ENCODE measurements at regions not wholly inside any gene's neighbourhood (a gene's known extent, or its start where the extent isn't known, plus 50 kb on each side); places are given as distances from the start of the nearest gene placed in this dataset.

DNA sequence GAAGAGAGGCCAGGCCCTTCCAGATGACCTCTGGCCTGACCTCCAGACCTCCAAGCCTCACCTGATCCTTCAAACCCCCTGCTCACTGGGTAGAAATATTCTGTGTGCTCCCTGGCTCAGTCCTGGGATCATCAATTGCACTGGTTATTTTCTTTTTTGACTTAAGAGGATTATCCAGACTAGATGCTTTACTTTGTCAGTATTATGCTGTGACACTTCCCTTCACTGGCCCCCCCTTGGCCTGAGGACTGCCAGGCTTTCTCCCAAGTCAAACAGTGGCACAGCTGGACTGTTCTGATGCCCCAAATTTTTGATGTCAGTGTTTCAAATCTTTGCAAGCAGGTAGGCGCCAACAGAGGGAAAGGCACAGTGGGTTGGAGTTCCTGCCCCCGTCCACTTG is 156.3 kb upstream of the SKOR2 start:
- H3K27me3 ChIP-seq = no peaks in the 10 kb centered on the region
- no peaks in the 10 kb centered on the region for H3K36me3 ChIP-seq
- TF ChIP-seq, protein P1, sequence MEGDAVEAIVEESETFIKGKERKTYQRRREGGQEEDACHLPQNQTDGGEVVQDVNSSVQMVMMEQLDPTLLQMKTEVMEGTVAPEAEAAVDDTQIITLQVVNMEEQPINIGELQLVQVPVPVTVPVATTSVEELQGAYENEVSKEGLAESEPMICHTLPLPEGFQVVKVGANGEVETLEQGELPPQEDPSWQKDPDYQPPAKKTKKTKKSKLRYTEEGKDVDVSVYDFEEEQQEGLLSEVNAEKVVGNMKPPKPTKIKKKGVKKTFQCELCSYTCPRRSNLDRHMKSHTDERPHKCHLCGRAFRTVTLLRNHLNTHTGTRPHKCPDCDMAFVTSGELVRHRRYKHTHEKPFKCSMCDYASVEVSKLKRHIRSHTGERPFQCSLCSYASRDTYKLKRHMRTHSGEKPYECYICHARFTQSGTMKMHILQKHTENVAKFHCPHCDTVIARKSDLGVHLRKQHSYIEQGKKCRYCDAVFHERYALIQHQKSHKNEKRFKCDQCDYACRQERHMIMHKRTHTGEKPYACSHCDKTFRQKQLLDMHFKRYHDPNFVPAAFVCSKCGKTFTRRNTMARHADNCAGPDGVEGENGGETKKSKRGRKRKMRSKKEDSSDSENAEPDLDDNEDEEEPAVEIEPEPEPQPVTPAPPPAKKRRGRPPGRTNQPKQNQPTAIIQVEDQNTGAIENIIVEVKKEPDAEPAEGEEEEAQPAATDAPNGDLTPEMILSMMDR (IDR thresholded peaks at IDR 0.05; ENCODE audit: low read depth, low read length) = no peak
- no peak overlapping the region for H3K4me3 ChIP-seq (ENCODE audit: low read depth, low read length)
- H3K4me1 ChIP-seq = no peaks in the 10 kb centered on the region
- no peaks in the 10 kb centered on the region for H3K9me3 ChIP-seq
- no peak for DNase-seq

- Histone ChIP-seq H3K36me3 (no peaks in the 10 kb centered on the region), H3K4me3 (ENCODE audit: low read depth, low read length) (no peak overlapping the region), H3K4me1 (no peaks in the 10 kb centered on the region), H3K27me3 (no peaks in the 10 kb centered on the region), H3K9me3 (no peaks in the 10 kb centered on the region)
- DNase-seq = no peak
- TF ChIP-seq, protein P1 (IDR thresholded peaks at IDR 0.05; ENCODE audit: low read depth, low read length) = no peak
These were observed 153.4 kb upstream of the SKOR2 start for GRCh38 chr18:47404845-47405244.

DNA sequence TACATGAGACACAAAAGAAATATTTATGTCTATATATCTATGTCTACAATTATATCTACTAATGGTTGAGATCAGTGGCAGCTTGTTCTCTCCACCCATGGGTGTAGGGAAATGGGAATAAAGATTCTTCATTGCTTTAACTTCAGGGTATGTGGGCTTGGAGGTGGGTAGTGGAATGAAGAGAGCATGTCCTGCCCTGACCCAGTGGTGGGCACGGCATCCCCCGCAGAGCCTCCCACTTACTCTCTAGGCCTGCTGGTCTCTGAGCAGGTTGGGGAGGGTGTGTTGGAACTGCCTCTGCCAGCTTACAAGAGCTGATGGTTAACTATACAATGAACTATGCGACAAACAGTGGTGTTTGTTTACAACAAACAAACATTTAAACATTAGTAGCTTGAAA is 152.5 kb upstream of the SKOR2 start:
- TF ChIP-seq, protein P1 (IDR thresholded peaks at IDR 0.05; ENCODE audit: low read depth, low read length) = no peak
- no peaks in the 10 kb centered on the region for H3K4me1 ChIP-seq
- no peaks in the 10 kb centered on the region for H3K36me3 ChIP-seq
- no peak for DNase-seq
- H3K27me3 ChIP-seq = no peaks in the 10 kb centered on the region
- no peaks in the 10 kb centered on the region for H3K9me3 ChIP-seq
- no peak overlapping the region for H3K4me3 ChIP-seq (ENCODE audit: low read depth, low read length)

GRCh38 chr18:47403317-47403716 is 151.9 kb upstream of the SKOR2 start:
- DNase-seq = no peak
- TF ChIP-seq, protein P1 (IDR thresholded peaks at IDR 0.05; ENCODE audit: low read depth, low read length) = no peak
- H3K36me3 ChIP-seq = no peaks in the 10 kb centered on the region
- no peaks in the 10 kb centered on the region for H3K27me3 ChIP-seq
- H3K9me3 ChIP-seq = no peaks in the 10 kb centered on the region
- no peak overlapping the region for H3K4me3 ChIP-seq (ENCODE audit: low read depth, low read length)
- H3K4me1 ChIP-seq = no peaks in the 10 kb centered on the region

DNA sequence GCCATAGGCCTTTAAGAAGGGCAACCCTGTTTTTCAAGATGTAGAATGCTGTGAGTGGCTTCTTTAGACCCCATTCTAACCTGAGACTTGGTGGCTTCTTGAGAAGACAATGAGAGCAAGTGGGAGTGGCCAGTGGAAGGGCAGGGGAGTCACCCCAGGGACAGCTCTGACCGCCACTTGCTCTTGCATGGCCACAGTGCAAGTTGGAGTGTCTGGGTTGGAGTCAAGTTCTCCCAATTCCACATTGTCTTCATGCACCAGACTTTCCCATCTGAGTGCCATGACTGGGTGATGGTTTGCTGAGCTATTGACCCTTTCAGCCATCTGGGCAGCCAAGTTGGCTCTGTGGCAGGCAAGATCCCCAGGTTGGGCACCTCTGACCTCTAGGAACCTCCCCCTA is 148.0 kb upstream of the SKOR2 start:
- TF ChIP-seq, protein P1 (IDR thresholded peaks at IDR 0.05; ENCODE audit: low read depth, low read length) = no peak
- DNase-seq = no peak
- Histone ChIP-seq H3K4me3 (ENCODE audit: low read depth, low read length) (no peak overlapping the region), H3K9me3 (no peaks in the 10 kb centered on the region), H3K27me3 (no peaks in the 10 kb centered on the region), H3K36me3 (no peaks in the 10 kb centered on the region), H3K4me1 (no peaks in the 10 kb centered on the region)

DNA sequence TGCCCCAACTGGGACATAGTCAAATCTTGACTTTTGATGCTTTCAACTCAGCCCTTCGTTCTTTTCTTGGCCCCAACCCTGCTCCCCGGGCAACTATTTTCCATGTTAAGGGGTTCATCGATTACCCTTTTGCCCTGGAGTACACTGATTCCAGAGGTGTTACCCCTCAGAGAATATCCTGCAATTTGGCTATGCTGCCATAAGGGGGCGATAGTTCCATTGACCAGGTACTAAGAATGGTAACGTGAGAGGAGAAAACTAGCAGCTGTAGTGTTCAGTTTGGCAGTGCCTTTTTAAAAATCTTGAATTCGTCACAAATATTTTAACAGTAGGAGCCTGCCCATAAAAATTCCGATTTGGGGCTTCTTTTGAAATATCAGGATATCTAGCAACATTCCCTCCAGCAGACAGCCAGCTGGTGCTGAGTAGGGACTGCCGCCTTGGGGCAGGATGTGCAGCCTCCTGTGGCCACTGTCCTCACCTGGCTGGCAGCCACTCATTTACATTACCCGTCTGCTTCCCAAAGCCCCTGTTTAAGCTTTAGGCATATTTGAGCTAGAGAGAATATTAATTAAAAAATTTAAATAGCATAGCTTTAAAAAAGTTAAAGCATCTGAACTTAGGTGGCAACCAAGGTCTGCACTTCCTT is 146.3 kb upstream of the SKOR2 start:
- H3K4me1 ChIP-seq = no peaks in the 10 kb centered on the region
- no peaks in the 10 kb centered on the region for H3K27me3 ChIP-seq
- H3K9me3 ChIP-seq = no peaks in the 10 kb centered on the region
- TF ChIP-seq, protein P1 (IDR thresholded peaks at IDR 0.05; ENCODE audit: low read depth, low read length) = peak; percentile 35; the same call in 1 of the 2 replicates
- H3K36me3 ChIP-seq = no peaks in the 10 kb centered on the region
- no peak overlapping the region for H3K4me3 ChIP-seq (ENCODE audit: low read depth, low read length)
- no peak for DNase-seq
